ENCODE measurements at regions not wholly inside any gene's neighbourhood (a gene's known extent, or its start where the extent isn't known, plus 50 kb on each side); places are given as distances from the start of the nearest gene placed in this dataset.

- no peaks in the 10 kb centered on the region for H3K9me2 ChIP-seq (replicated peaks; ENCODE audit: low read depth, low read length)
- H3K4me2 ChIP-seq (ENCODE audit: low read depth, low read length, poor library complexity, severe bottlenecking) = no peak overlapping the region
- no peaks in the 10 kb centered on the region for H3F3A ChIP-seq (ENCODE audit: low read depth)
- H3K9me3 ChIP-seq (ENCODE audit: insufficient read depth, low read depth, low read length) = no peaks in the 10 kb centered on the region
- no peaks in the 10 kb centered on the region for H4K20me1 ChIP-seq (ENCODE audit: insufficient read depth, low read length, poor library complexity, severe bottlenecking)
- no peak overlapping the region for H3K9ac ChIP-seq (ENCODE audit: low read depth, low read length, poor library complexity, severe bottlenecking)
- no peak overlapping the region for H3K4me3 ChIP-seq (ENCODE audit: low read length, poor library complexity, severe bottlenecking)
- no peaks in the 10 kb centered on the region for H3K79me2 ChIP-seq (ENCODE audit: insufficient read depth, low read length)
- no peaks in the 10 kb centered on the region for H3K27me3 ChIP-seq (ENCODE audit: insufficient read depth, low read length, poor library complexity, severe bottlenecking)
- no peak for TF ChIP-seq EZH2phosphoT487 (IDR thresholded peaks at IDR 0.05; ENCODE audit: borderline replicate concordance)
- no peak for TF ChIP-seq CTCF (conservative IDR thresholded peaks at IDR 0.05; ENCODE audit: low read length)
- H3K36me3 ChIP-seq (ENCODE audit: insufficient read depth, low read length) = no peaks in the 10 kb centered on the region
- no peaks in the 10 kb centered on the region for H3K4me1 ChIP-seq (ENCODE audit: insufficient read depth, low read length, poor library complexity, severe bottlenecking)
- no peak overlapping the region for H2AFZ ChIP-seq (ENCODE audit: low read length)
These were observed 118.4 kb upstream of the CHRM3 start for GRCh38 chr1:239268007-239268406.

- Histone ChIP-seq H3K9me3 (ENCODE audit: insufficient read depth, low read depth, low read length) (no peaks in the 10 kb centered on the region), H2AFZ (ENCODE audit: low read length) (no peak overlapping the region), H3K4me3 (ENCODE audit: low read length, poor library complexity, severe bottlenecking) (no peak overlapping the region)
These were observed 122.6 kb upstream of the CHRM3 start for GRCh38 chr1:239263801-239264200.

GRCh38 chr1:239262538-239262937, 123.8 kb upstream of the CHRM3 start:
- Histone ChIP-seq H2AFZ (ENCODE audit: low read length) (no peak overlapping the region), H3K9me3 (ENCODE audit: insufficient read depth, low read depth, low read length) (no peaks in the 10 kb centered on the region), H3K79me2 (ENCODE audit: insufficient read depth, low read length) (no peaks in the 10 kb centered on the region), H3F3A (ENCODE audit: low read depth) (no peaks in the 10 kb centered on the region), H3K27me3 (ENCODE audit: insufficient read depth, low read length, poor library complexity, severe bottlenecking) (no peaks in the 10 kb centered on the region), H3K9me2 (replicated peaks; ENCODE audit: low read depth, low read length) (no peaks in the 10 kb centered on the region), H3K36me3 (ENCODE audit: insufficient read depth, low read length) (no peaks in the 10 kb centered on the region), H3K4me1 (ENCODE audit: insufficient read depth, low read length, poor library complexity, severe bottlenecking) (no peaks in the 10 kb centered on the region), H3K4me3 (ENCODE audit: low read length, poor library complexity, severe bottlenecking) (no peak overlapping the region), H4K20me1 (ENCODE audit: insufficient read depth, low read length, poor library complexity, severe bottlenecking) (no peaks in the 10 kb centered on the region), H3K9ac (ENCODE audit: low read depth, low read length, poor library complexity, severe bottlenecking) (no peak overlapping the region), H3K4me2 (ENCODE audit: low read depth, low read length, poor library complexity, severe bottlenecking) (no peak overlapping the region)
- TF ChIP-seq EZH2phosphoT487 (IDR thresholded peaks at IDR 0.05; ENCODE audit: borderline replicate concordance) (no peak), CTCF (conservative IDR thresholded peaks at IDR 0.05; ENCODE audit: low read length) (no peak)

More at GRCh38 chr1:239263801-239264200, 122.6 kb upstream of the CHRM3 start:
- H3K27me3 ChIP-seq (ENCODE audit: insufficient read depth, low read length, poor library complexity, severe bottlenecking) = no peaks in the 10 kb centered on the region
- H3K36me3 ChIP-seq (ENCODE audit: insufficient read depth, low read length) = no peaks in the 10 kb centered on the region
- H3F3A ChIP-seq (ENCODE audit: low read depth) = no peaks in the 10 kb centered on the region
- H3K4me2 ChIP-seq (ENCODE audit: low read depth, low read length, poor library complexity, severe bottlenecking) = no peak overlapping the region
- no peaks in the 10 kb centered on the region for H4K20me1 ChIP-seq (ENCODE audit: insufficient read depth, low read length, poor library complexity, severe bottlenecking)
- H3K9me2 ChIP-seq (replicated peaks; ENCODE audit: low read depth, low read length) = no peaks in the 10 kb centered on the region
- no peaks in the 10 kb centered on the region for H3K4me1 ChIP-seq (ENCODE audit: insufficient read depth, low read length, poor library complexity, severe bottlenecking)
- TF ChIP-seq EZH2phosphoT487 (IDR thresholded peaks at IDR 0.05; ENCODE audit: borderline replicate concordance) = no peak
- no peak for TF ChIP-seq CTCF (conservative IDR thresholded peaks at IDR 0.05; ENCODE audit: low read length)
- H3K9ac ChIP-seq (ENCODE audit: low read depth, low read length, poor library complexity, severe bottlenecking) = no peak overlapping the region
- H3K79me2 ChIP-seq (ENCODE audit: insufficient read depth, low read length) = no peaks in the 10 kb centered on the region
